ENCODE measurements at regions not wholly inside any gene's neighbourhood (a gene's known extent, or its start where the extent isn't known, plus 50 kb on each side); places are given as distances from the start of the nearest gene placed in this dataset.

- Histone ChIP-seq H3K4me1 (no peaks in the 10 kb centered on the region), H3K27ac (no peak overlapping the region), H3K4me3 (no peak overlapping the region), H3K36me3 (ENCODE audit: insufficient read depth in 1 of 2, low read depth in 1 of 2) (no peaks in the 10 kb centered on the region), H3K27me3 (ENCODE audit: insufficient read depth in 3 of 3, low read length in 2 of 3) (peaks cover 0 to 2% (median 0%) of the 10 kb centered on the region in 3 donors), H3K9me3 (no peaks in the 10 kb centered on the region)
- no peak for TF ChIP-seq CTCF (IDR thresholded peaks at IDR 0.05)
- DNase-seq, result no peak
- intact Hi-C loops (cut with DNase I), result no loop called here
- no peak for ATAC-seq
- WGBS, 3 donors, result 96 to 98% (median 97%) methylated on average over 9 of the region's 9 CpGs
Observed at GRCh38 chr14:89484051-89484844, 67.2 kb upstream of the FOXN3 start.

- intact Hi-C loops (cut with DNase I), result no loop called here
Observed at GRCh38 chr14:89481196-89481595, 64.2 kb upstream of the FOXN3 start.

GRCh38 chr14:89480278-89480677, 63.2 kb upstream of the FOXN3 start:
- WGBS, 3 donors, result 96 to 98% (median 96%) methylated on average over 6 of the region's 6 CpGs
- Histone ChIP-seq H3K27me3 (ENCODE audit: insufficient read depth in 3 of 3, low read length in 2 of 3) (peaks cover 0 to 2% (median 0%) of the 10 kb centered on the region in 3 donors), H3K36me3 (ENCODE audit: insufficient read depth in 1 of 2, low read depth in 1 of 2) (no peaks in the 10 kb centered on the region), H3K4me1 (peaks cover 3% of the 10 kb centered on the region), H3K27ac (no peak overlapping the region), H3K4me3 (no peak overlapping the region), H3K9me3 (no peaks in the 10 kb centered on the region)
- no peak for DNase-seq
- intact Hi-C loops (cut with DNase I), result no loop called here
- TF ChIP-seq CTCF (IDR thresholded peaks at IDR 0.05), result no peak
- no peak for ATAC-seq

More at GRCh38 chr14:89481196-89481595, 64.2 kb upstream of the FOXN3 start:
- peak in 3 of 4 donors; percentile 30 to 80 (median 45) for ATAC-seq
- Histone ChIP-seq H3K4me1 (peaks cover 3% of the 10 kb centered on the region), H3K27ac (no peak overlapping the region), H3K36me3 (ENCODE audit: insufficient read depth in 1 of 2, low read depth in 1 of 2) (no peaks in the 10 kb centered on the region), H3K9me3 (no peaks in the 10 kb centered on the region), H3K27me3 (ENCODE audit: insufficient read depth in 3 of 3, low read length in 2 of 3) (peaks cover 0 to 2% (median 0%) of the 10 kb centered on the region in 3 donors), H3K4me3 (no peak overlapping the region)
- 52 to 63% (median 57%) methylated on average over 11 of the region's 11 CpGs for WGBS, 3 donors
- DNase-seq, result peak; percentile 70 to 86
- TF ChIP-seq CTCF (IDR thresholded peaks at IDR 0.05), result no peak

GRCh38 chr14:89479802-89480201, 62.8 kb upstream of the FOXN3 start:
- H3K4me3 ChIP-seq, result no peak overlapping the region
- no peak for TF ChIP-seq CTCF (IDR thresholded peaks at IDR 0.05)
- intact Hi-C loops (cut with DNase I), result no loop called here
- H3K36me3 ChIP-seq (ENCODE audit: insufficient read depth in 1 of 2, low read depth in 1 of 2), result no peaks in the 10 kb centered on the region
- DNase-seq, result no peak
- no peak overlapping the region for H3K27ac ChIP-seq
- H3K4me1 ChIP-seq, result peaks cover 3% of the 10 kb centered on the region
- ATAC-seq, result peak in 1 of 4 donors; percentile 40
- 94 to 96% (median 96%) methylated on average over 6 of the region's 6 CpGs for WGBS, 3 donors
- no peaks in the 10 kb centered on the region for H3K9me3 ChIP-seq
- H3K27me3 ChIP-seq (ENCODE audit: insufficient read depth in 3 of 3, low read length in 2 of 3), result peaks cover 0 to 2% (median 0%) of the 10 kb centered on the region in 3 donors

Measured in psoas muscle (tissue), 7 donors.